Dermis blood vessel endothelial cell (primary cell): ENCODE measurements at regions not wholly inside any gene's neighbourhood (a gene's known extent, or its start where the extent isn't known, plus 50 kb on each side); places are given as distances from the start of the nearest gene placed in this dataset.
"Not testable (repeated sequence)": the region's sequence is repeated elsewhere in the genome, so short reads cannot be mapped to it uniquely, and the experiment has no call there.

Experiments
- DNase-seq: peaks from one replicate; pipeline ENCODE4 v3.0.0; 2010

- DNase-seq = not testable (repeated sequence)
Observed at GRCh38 chr20:50362177-50362576, 148.0 kb upstream of the PTPN1 start.

GRCh38 chr20:50363027-50363426, 147.2 kb upstream of the PTPN1 start:
- no peak for DNase-seq

- DNase-seq = no peak
Observed at GRCh38 chr20:50363479-50363878, 146.7 kb upstream of the PTPN1 start.

- no peak for DNase-seq
Observed at GRCh38 chr20:50364542-50364941, 145.6 kb upstream of the PTPN1 start.

GRCh38 chr20:50366270-50367103, 143.7 kb upstream of the PTPN1 start:
- DNase-seq = peak; percentile 96

- no peak for DNase-seq
Observed at GRCh38 chr20:50367104-50367674, 143.0 kb upstream of the PTPN1 start.

GRCh38 chr20:50367739-50368375, 142.3 kb upstream of the PTPN1 start:
- no peak for DNase-seq

GRCh38 chr20:50368386-50368785, 141.8 kb upstream of the PTPN1 start:
- no peak for DNase-seq

GRCh38 chr20:50368813-50369224, 141.4 kb upstream of the PTPN1 start:
- DNase-seq = peak; percentile 20

GRCh38 chr20:50369225-50370035, 140.8 kb upstream of the PTPN1 start:
- no peak for DNase-seq

GRCh38 chr20:50370036-50370566, 140.1 kb upstream of the PTPN1 start:
- DNase-seq = no peak

- DNase-seq = no peak
Observed at GRCh38 chr20:50371878-50372769, 138.1 kb upstream of the PTPN1 start.

- DNase-seq = peak; percentile 35
Observed at GRCh38 chr20:50372770-50373088, 137.5 kb upstream of the PTPN1 start.

- peak; percentile 36 for DNase-seq
Observed at GRCh38 chr20:50373674-50374286, 136.4 kb upstream of the PTPN1 start.

GRCh38 chr20:50374541-50375078, 135.6 kb upstream of the PTPN1 start:
- DNase-seq = no peak

- no peak for DNase-seq
Observed at GRCh38 chr20:50376179-50376887, 133.8 kb upstream of the PTPN1 start.

- DNase-seq = no peak
Observed at GRCh38 chr20:50376888-50377459, 133.2 kb upstream of the PTPN1 start.

GRCh38 chr20:50378170-50379000, 131.8 kb upstream of the PTPN1 start:
- no peak for DNase-seq
